HCT116 (cell line): ENCODE measurements at regions not wholly inside any gene's neighbourhood (a gene's known extent, or its start where the extent isn't known, plus 50 kb on each side); places are given as distances from the start of the nearest gene placed in this dataset.

ENCODE experiments used
- EZH2 ChIP-seq: fragments of 200-600 bp; sonication (generic); IDR thresholded peaks from 2 replicates; pipeline ENCODE4 v1.6.1; 2017; ENCODE audit warnings: antibody characterized with exemption, mixed run types
- MAX ChIP-seq: IDR thresholded peaks from 2 replicates; pipeline ENCODE4 v1.6.1; 2012
- POLR2A ChIP-seq: IDR thresholded peaks from 2 replicates; pipeline ENCODE4 v1.7.0; 2011; ENCODE audit warnings: borderline replicate concordance; ENCODE audit not compliant: insufficient read depth, insufficient read length; ENCODE audit errors: extremely low read depth
- POLR2AphosphoS5 ChIP-seq: IDR thresholded peaks from 2 replicates; pipeline ENCODE4 v1.6.1; 2011; ENCODE audit warnings: mild to moderate bottlenecking, low read depth, low read length, moderate library complexity
- RAD21 ChIP-seq: IDR thresholded peaks from 2 replicates; pipeline ENCODE4 v1.6.1; 2012; ENCODE audit warnings: low read depth, mild to moderate bottlenecking
- TF ChIP-seq, protein P1 (sequence below), 3 experiments: fragments of 200-600 bp in 1 of 3; sonication (generic) in 1 of 3; IDR thresholded peaks in 2 of 3; conservative IDR thresholded peaks in 1 of 3; 2 replicates each; pipeline ENCODE4 v1.5.1; 2012 to 2017; ENCODE audit warnings: low read depth in 2 of 3, low read length in 2 of 3, antibody characterized with exemption in 1 of 3, borderline replicate concordance in 1 of 3, control low read depth in 1 of 3, mild to moderate bottlenecking in 1 of 3, mixed read lengths in 1 of 3, mixed run types in 1 of 3, moderate library complexity in 1 of 3; ENCODE audit not compliant: insufficient read depth in 1 of 3

DNA sequence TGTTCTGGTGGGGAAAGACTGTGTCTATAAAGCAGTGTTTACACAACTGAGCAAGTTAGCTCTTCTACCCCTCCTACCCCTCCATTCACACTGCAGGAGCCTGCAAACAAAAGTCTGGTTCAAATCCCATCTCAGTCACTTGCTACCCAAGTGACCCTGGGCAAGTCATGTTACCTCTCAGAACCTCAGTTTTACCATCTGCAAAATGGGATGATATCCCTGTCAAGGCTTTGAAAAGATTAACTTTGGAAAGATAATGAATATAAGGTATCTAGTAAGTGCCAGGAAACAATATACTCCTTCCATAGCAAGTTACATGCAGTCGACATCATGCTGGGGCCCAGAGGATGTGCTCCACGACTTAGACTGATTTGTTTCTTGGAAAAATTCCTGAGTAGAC, 161.5 kb downstream of the SEC61B start:
- TF ChIP-seq, protein P1, sequence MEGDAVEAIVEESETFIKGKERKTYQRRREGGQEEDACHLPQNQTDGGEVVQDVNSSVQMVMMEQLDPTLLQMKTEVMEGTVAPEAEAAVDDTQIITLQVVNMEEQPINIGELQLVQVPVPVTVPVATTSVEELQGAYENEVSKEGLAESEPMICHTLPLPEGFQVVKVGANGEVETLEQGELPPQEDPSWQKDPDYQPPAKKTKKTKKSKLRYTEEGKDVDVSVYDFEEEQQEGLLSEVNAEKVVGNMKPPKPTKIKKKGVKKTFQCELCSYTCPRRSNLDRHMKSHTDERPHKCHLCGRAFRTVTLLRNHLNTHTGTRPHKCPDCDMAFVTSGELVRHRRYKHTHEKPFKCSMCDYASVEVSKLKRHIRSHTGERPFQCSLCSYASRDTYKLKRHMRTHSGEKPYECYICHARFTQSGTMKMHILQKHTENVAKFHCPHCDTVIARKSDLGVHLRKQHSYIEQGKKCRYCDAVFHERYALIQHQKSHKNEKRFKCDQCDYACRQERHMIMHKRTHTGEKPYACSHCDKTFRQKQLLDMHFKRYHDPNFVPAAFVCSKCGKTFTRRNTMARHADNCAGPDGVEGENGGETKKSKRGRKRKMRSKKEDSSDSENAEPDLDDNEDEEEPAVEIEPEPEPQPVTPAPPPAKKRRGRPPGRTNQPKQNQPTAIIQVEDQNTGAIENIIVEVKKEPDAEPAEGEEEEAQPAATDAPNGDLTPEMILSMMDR (IDR thresholded peaks at IDR 0.05 in 2 of 3, conservative IDR thresholded peaks at IDR 0.05 in 1 of 3; ENCODE audit: borderline replicate concordance in 1 of 3, insufficient read depth in 1 of 3, low read depth in 2 of 3, low read length in 2 of 3) = no peak
- TF ChIP-seq EZH2 = no peak
- no peak for TF ChIP-seq POLR2A
- TF ChIP-seq POLR2AphosphoS5 = no peak
- TF ChIP-seq MAX = no peak
- no peak for TF ChIP-seq RAD21
